Activated CD8-positive, alpha-beta T cell treated with anti-CD3 and anti-CD28 coated beads, Interleukin-2, amount 10 ng/mL, durations not matched to agents 7 days and 5 days (primary cell): ENCODE measurements at regions not wholly inside any gene's neighbourhood (a gene's known extent, or its start where the extent isn't known, plus 50 kb on each side); places are given as distances from the start of the nearest gene placed in this dataset.
"Not testable (repeated sequence)": the region's sequence is repeated elsewhere in the genome, so short reads cannot be mapped to it uniquely, and the experiment has no call there.

Experiments
- ATAC-seq: fragments of 150-1000 bp; cut with Tn5 transposase; one replicate; pipeline ENCODE4 v1.10.0; 2021; ENCODE audit warnings: moderate library complexity
- CTCF ChIA-PET: fragments of 350-600 bp; sonication (Branson Sonifier 250); formaldehyde crosslinking; loops from one replicate; lab custom pipeline; 2021; ENCODE audit warnings: antibody characterized with exemption; lab: Charles Lee
- POLR2A ChIA-PET: fragments of 350-600 bp; sonication (Branson Sonifier 250); formaldehyde crosslinking; loops from one replicate; lab custom pipeline; 2021; ENCODE audit warnings: antibody characterized with exemption; lab: Charles Lee
- DNase-seq: peaks from one replicate; pipeline ENCODE4 v3.0.0-alpha.2; 2020
- H3K27ac Mint-ChIP-seq: one replicate; pipeline ENCODE4 v1.8.0; 2021; ENCODE audit warnings: mild to moderate bottlenecking, mixed read lengths
- H3K27me3 Mint-ChIP-seq: one replicate; pipeline ENCODE4 v1.8.0; 2021; ENCODE audit warnings: low read depth, mixed read lengths
- H3K36me3 Mint-ChIP-seq: one replicate; pipeline ENCODE4 v1.8.0; 2021; ENCODE audit warnings: low read depth, mixed read lengths
- H3K4me1 Mint-ChIP-seq: one replicate; pipeline ENCODE4 v1.8.0; 2021; ENCODE audit warnings: low read depth, mixed read lengths
- H3K4me3 Mint-ChIP-seq: one replicate; pipeline ENCODE4 v1.8.0; 2021; ENCODE audit warnings: mild to moderate bottlenecking, mixed read lengths
- H3K9me3 Mint-ChIP-seq: one replicate; pipeline ENCODE4 v1.8.0; 2022; ENCODE audit warnings: mixed read lengths; ENCODE audit not compliant: insufficient read depth

GRCh38 chr3:94472511-94472910 lies 409.6 kb downstream of the NSUN3 start:
- Mint-ChIP-seq H3K36me3 (no peaks in the 10 kb centered on the region), H3K4me3 (no peak overlapping the region), H3K27ac (no peak overlapping the region), H3K9me3 (peaks cover 8% of the 10 kb centered on the region), H3K4me1 (no peaks in the 10 kb centered on the region), H3K27me3 (no peaks in the 10 kb centered on the region)
- CTCF ChIA-PET: no interaction called here
- DNase-seq (no peak), ATAC-seq (no peak)
- POLR2A ChIA-PET: no interaction called here

- H3K27ac Mint-ChIP-seq: no peak overlapping the region
- ATAC-seq (no peak), DNase-seq (no peak)
- H3K4me1 Mint-ChIP-seq: no peaks in the 10 kb centered on the region
- ChIA-PET POLR2A (no interaction called here), CTCF (no interaction called here)
- no peaks in the 10 kb centered on the region for H3K36me3 Mint-ChIP-seq
- H3K4me3 Mint-ChIP-seq: no peak overlapping the region
- H3K27me3 Mint-ChIP-seq: no peaks in the 10 kb centered on the region
- no peaks in the 10 kb centered on the region for H3K9me3 Mint-ChIP-seq
Observed at GRCh38 chr3:94481226-94481898, 418.5 kb downstream of the NSUN3 start.

GRCh38 chr3:94482686-94483085 lies 419.8 kb downstream of the NSUN3 start:
- ATAC-seq: no peak
- H3K4me1 Mint-ChIP-seq: no peaks in the 10 kb centered on the region
- no peaks in the 10 kb centered on the region for H3K27me3 Mint-ChIP-seq
- no peaks in the 10 kb centered on the region for H3K36me3 Mint-ChIP-seq
- POLR2A ChIA-PET: no interaction called here
- CTCF ChIA-PET: no interaction called here
- no peaks in the 10 kb centered on the region for H3K9me3 Mint-ChIP-seq
- no peak overlapping the region for H3K27ac Mint-ChIP-seq
- no peak for DNase-seq
- H3K4me3 Mint-ChIP-seq: no peak overlapping the region

- no peak for ATAC-seq
- CTCF ChIA-PET: no interaction called here
- no peak overlapping the region for H3K27ac Mint-ChIP-seq
- DNase-seq: no peak
- no peaks in the 10 kb centered on the region for H3K4me1 Mint-ChIP-seq
- POLR2A ChIA-PET: no interaction called here
- H3K9me3 Mint-ChIP-seq: no peaks in the 10 kb centered on the region
- H3K36me3 Mint-ChIP-seq: no peaks in the 10 kb centered on the region
- no peaks in the 10 kb centered on the region for H3K27me3 Mint-ChIP-seq
- no peak overlapping the region for H3K4me3 Mint-ChIP-seq
Observed at GRCh38 chr3:94483403-94483802, 420.5 kb downstream of the NSUN3 start.

GRCh38 chr3:94494992-94495391 lies 432.1 kb downstream of the NSUN3 start:
- no peaks in the 10 kb centered on the region for H3K9me3 Mint-ChIP-seq
- H3K27me3 Mint-ChIP-seq: no peaks in the 10 kb centered on the region
- H3K27ac Mint-ChIP-seq: no peak overlapping the region
- H3K4me1 Mint-ChIP-seq: no peaks in the 10 kb centered on the region
- ChIA-PET POLR2A (no interaction called here), CTCF (no interaction called here)
- no peak overlapping the region for H3K4me3 Mint-ChIP-seq
- no peaks in the 10 kb centered on the region for H3K36me3 Mint-ChIP-seq
- ATAC-seq: no peak
- no peak for DNase-seq

- ATAC-seq: no peak
Observed at GRCh38 chr3:94500146-94500545, 437.3 kb downstream of the NSUN3 start.

GRCh38 chr3:94507354-94507753 lies 444.5 kb downstream of the NSUN3 start:
- ATAC-seq, CTCF ChIA-PET, H3K36me3 Mint-ChIP-seq, POLR2A ChIA-PET, H3K27ac Mint-ChIP-seq, H3K4me3 Mint-ChIP-seq, DNase-seq, H3K9me3 Mint-ChIP-seq, H3K4me1 Mint-ChIP-seq, H3K27me3 Mint-ChIP-seq: not testable (repeated sequence)

More at GRCh38 chr3:94500146-94500545, 437.3 kb downstream of the NSUN3 start:
- no peaks in the 10 kb centered on the region for H3K27me3 Mint-ChIP-seq
- H3K36me3 Mint-ChIP-seq: no peaks in the 10 kb centered on the region
- H3K27ac Mint-ChIP-seq: no peak overlapping the region
- no peak for DNase-seq
- no peak overlapping the region for H3K4me3 Mint-ChIP-seq
- no peaks in the 10 kb centered on the region for H3K4me1 Mint-ChIP-seq
- ChIA-PET POLR2A (no interaction called here), CTCF (no interaction called here)
- no peaks in the 10 kb centered on the region for H3K9me3 Mint-ChIP-seq

- Mint-ChIP-seq H3K36me3 (no peaks in the 10 kb centered on the region), H3K4me3 (no peak overlapping the region), H3K27ac (no peak overlapping the region), H3K4me1 (no peaks in the 10 kb centered on the region), H3K27me3 (no peaks in the 10 kb centered on the region), H3K9me3 (no peaks in the 10 kb centered on the region)
- ATAC-seq: no peak
- POLR2A ChIA-PET: no interaction called here
- CTCF ChIA-PET: no interaction called here
- no peak for DNase-seq
Observed at GRCh38 chr3:94512876-94513275, 450.0 kb downstream of the NSUN3 start.

- H3K9me3 Mint-ChIP-seq: no peaks in the 10 kb centered on the region
- no peak overlapping the region for H3K27ac Mint-ChIP-seq
- DNase-seq: no peak
- no peaks in the 10 kb centered on the region for H3K27me3 Mint-ChIP-seq
- H3K4me3 Mint-ChIP-seq: no peak overlapping the region
- no peaks in the 10 kb centered on the region for H3K36me3 Mint-ChIP-seq
- ChIA-PET POLR2A (no interaction called here), CTCF (no interaction called here)
- no peak for ATAC-seq
- H3K4me1 Mint-ChIP-seq: no peaks in the 10 kb centered on the region
Observed at GRCh38 chr3:94513600-94513999, 450.7 kb downstream of the NSUN3 start.

- Mint-ChIP-seq H3K4me3 (no peak overlapping the region), H3K27me3 (no peaks in the 10 kb centered on the region), H3K36me3 (no peaks in the 10 kb centered on the region), H3K27ac (no peak overlapping the region), H3K9me3 (no peaks in the 10 kb centered on the region), H3K4me1 (no peaks in the 10 kb centered on the region)
- ChIA-PET CTCF (no interaction called here), POLR2A (no interaction called here)
- no peak for DNase-seq
- ATAC-seq: no peak
Observed at GRCh38 chr3:94515983-94516382, 453.1 kb downstream of the NSUN3 start.

GRCh38 chr3:94520364-94520763 lies 457.5 kb downstream of the NSUN3 start:
- DNase-seq: no peak

GRCh38 chr3:94522488-94522887 lies 459.6 kb downstream of the NSUN3 start:
- Mint-ChIP-seq H3K27me3 (no peaks in the 10 kb centered on the region), H3K4me1 (no peaks in the 10 kb centered on the region), H3K36me3 (no peaks in the 10 kb centered on the region), H3K9me3 (no peaks in the 10 kb centered on the region), H3K4me3 (no peak overlapping the region), H3K27ac (no peak overlapping the region)
- DNase-seq (no peak), ATAC-seq (no peak)
- POLR2A ChIA-PET: no interaction called here
- CTCF ChIA-PET: no interaction called here

More at GRCh38 chr3:94520364-94520763, 457.5 kb downstream of the NSUN3 start:
- Mint-ChIP-seq H3K36me3 (no peaks in the 10 kb centered on the region), H3K27me3 (no peaks in the 10 kb centered on the region), H3K9me3 (no peaks in the 10 kb centered on the region), H3K27ac (no peak overlapping the region), H3K4me3 (no peak overlapping the region), H3K4me1 (no peaks in the 10 kb centered on the region)
- POLR2A ChIA-PET: no interaction called here
- ATAC-seq: no peak
- CTCF ChIA-PET: no interaction called here
